H9 (cell line): ENCODE measurements at regions not wholly inside any gene's neighbourhood (a gene's known extent, or its start where the extent isn't known, plus 50 kb on each side); places are given as distances from the start of the nearest gene placed in this dataset.

Experiments used
- DNase-seq: peaks from one replicate; pipeline ENCODE4 v3.0.0-alpha.2; 2017
- H2AFZ ChIP-seq: one replicate; pipeline ENCODE4 v1.6.1; 2013; ENCODE audit warnings: mild to moderate bottlenecking, low read length, control low read depth, moderate library complexity
- H2AK5ac ChIP-seq: 2 replicates; pipeline ENCODE4 v1.6.1; 2013; ENCODE audit warnings: low read length, control low read depth, mixed read lengths; ENCODE audit not compliant: insufficient read length
- H2BK120ac ChIP-seq: one replicate; pipeline ENCODE4 v1.6.1; 2013; ENCODE audit warnings: low read depth, mild to moderate bottlenecking, low read length, control low read depth, inconsistent platforms; ENCODE audit not compliant: poor library complexity, severe bottlenecking
- H2BK12ac ChIP-seq: 2 replicates; pipeline ENCODE4 v1.6.1; 2013; ENCODE audit warnings: low read length, control low read depth, mixed read lengths, low read depth; ENCODE audit not compliant: insufficient read length
- H2BK15ac ChIP-seq: 2 replicates; pipeline ENCODE4 v1.6.1; 2013; ENCODE audit warnings: low read depth, low read length, control low read depth
- H2BK20ac ChIP-seq: one replicate; pipeline ENCODE4 v1.6.1; 2013; ENCODE audit warnings: low read depth, mild to moderate bottlenecking, low read length, control low read depth, inconsistent platforms; ENCODE audit not compliant: poor library complexity, severe bottlenecking
- H2BK5ac ChIP-seq: 2 replicates; pipeline ENCODE4 v1.6.1; 2013; ENCODE audit warnings: low read length, control low read depth, mixed read lengths; ENCODE audit not compliant: insufficient read length
- H3K14ac ChIP-seq: 2 replicates; pipeline ENCODE4 v1.6.1; 2013; ENCODE audit warnings: low read length, control low read depth; ENCODE audit not compliant: insufficient read depth
- H3K18ac ChIP-seq: 2 replicates; pipeline ENCODE4 v1.6.1; 2013; ENCODE audit warnings: low read depth, mild to moderate bottlenecking, mixed read lengths, low read length, control low read depth; ENCODE audit not compliant: insufficient read length
- H3K23ac ChIP-seq: 2 replicates; pipeline ENCODE4 v1.6.1; 2013; ENCODE audit warnings: low read length, control low read depth, mixed read lengths, low read depth; ENCODE audit not compliant: insufficient read length
- H3K23me2 ChIP-seq: 2 replicates; pipeline ENCODE4 v1.6.1; 2013; ENCODE audit warnings: low read depth, mild to moderate bottlenecking, mixed read lengths, low read length, control low read depth; ENCODE audit not compliant: insufficient read length, poor library complexity, severe bottlenecking
- H3K27ac ChIP-seq: 2 replicates; pipeline ENCODE4 v1.5.1; 2013; ENCODE audit warnings: low read length, control low read depth, mixed read lengths, low read depth; ENCODE audit not compliant: insufficient read length
- H3K27me3 ChIP-seq: 2 replicates; pipeline ENCODE4 v1.6.1; 2013; ENCODE audit warnings: low read length, control low read depth, inconsistent platforms; ENCODE audit not compliant: insufficient read depth
- H3K4ac ChIP-seq: 2 replicates; pipeline ENCODE4 v1.6.1; 2013; ENCODE audit warnings: low read depth, mild to moderate bottlenecking, control low read depth, inconsistent platforms, low read length, moderate library complexity
- H3K4me1 ChIP-seq: 2 replicates; pipeline ENCODE4 v1.6.1; 2013; ENCODE audit warnings: low read length, control low read depth, inconsistent platforms; ENCODE audit not compliant: insufficient read depth
- H3K4me2 ChIP-seq: 2 replicates; pipeline ENCODE4 v1.6.1; 2013; ENCODE audit warnings: low read length, control low read depth, mixed read lengths; ENCODE audit not compliant: insufficient read length, insufficient read depth
- H3K56ac ChIP-seq: 2 replicates; pipeline ENCODE4 v1.6.1; 2013; ENCODE audit warnings: low read depth, mild to moderate bottlenecking, mixed read lengths, low read length, control low read depth; ENCODE audit not compliant: insufficient read length
- H3K79me1 ChIP-seq: 2 replicates; pipeline ENCODE4 v1.6.1; 2013; ENCODE audit warnings: low read depth, mild to moderate bottlenecking, moderate library complexity, low read length, control low read depth, inconsistent platforms; ENCODE audit not compliant: insufficient read depth, poor library complexity, severe bottlenecking
- H3K79me2 ChIP-seq: 2 replicates; pipeline ENCODE4 v1.6.1; 2013; ENCODE audit warnings: low read length, control low read depth, inconsistent platforms; ENCODE audit not compliant: insufficient read depth
- H3K9ac ChIP-seq: 2 replicates; pipeline ENCODE4 v1.6.1; 2013; ENCODE audit warnings: low read length, control low read depth, mixed read lengths; ENCODE audit not compliant: insufficient read length; ENCODE audit errors: extremely low read depth
- H3K9me3 ChIP-seq: one replicate; pipeline ENCODE4 v1.6.1; 2013; ENCODE audit warnings: low read depth, low read length, inconsistent platforms; ENCODE audit not compliant: control insufficient read depth
- H3T11ph ChIP-seq: one replicate; pipeline ENCODE4 v1.6.1; 2013; ENCODE audit warnings: mild to moderate bottlenecking, low read length, control low read depth, inconsistent platforms
- H4K20me1 ChIP-seq: one replicate; pipeline ENCODE4 v1.6.1; 2013; ENCODE audit not compliant: control insufficient read depth, insufficient read length, insufficient read depth
- H4K5ac ChIP-seq: 2 replicates; pipeline ENCODE4 v1.6.1; 2013; ENCODE audit warnings: low read depth, mild to moderate bottlenecking, mixed read lengths, low read length, control low read depth; ENCODE audit not compliant: insufficient read length
- H4K8ac ChIP-seq: replicated peaks from 2 replicates; pipeline ENCODE4 v1.6.1; 2013; ENCODE audit warnings: low read length, control low read depth, mixed read lengths, low read depth; ENCODE audit not compliant: insufficient read length
- H4K91ac ChIP-seq: 2 replicates; pipeline ENCODE4 v1.6.1; 2013; ENCODE audit warnings: low read depth, mild to moderate bottlenecking, moderate library complexity, mixed read lengths, low read length, control low read depth; ENCODE audit not compliant: insufficient read length
- H3K27ac Mint-ChIP-seq, 3 experiments: 2 replicates in 2 of 3; 3 replicates in 1 of 3; pipeline ENCODE4 v1.8.0; 2020 to 2021; ENCODE audit warnings: mixed read lengths in 3 of 3, mild to moderate bottlenecking in 1 of 3, moderate library complexity in 1 of 3
- H3K27me3 Mint-ChIP-seq: 2 replicates; pipeline ENCODE4 v1.8.0; 2021; ENCODE audit warnings: low read depth, mild to moderate bottlenecking, moderate library complexity, mixed read lengths
- H3K36me3 Mint-ChIP-seq, 3 experiments: 2 replicates in 2 of 3; 3 replicates in 1 of 3; pipeline ENCODE4 v1.8.0; 2020 to 2021; ENCODE audit warnings: low read depth in 3 of 3, mixed read lengths in 3 of 3; ENCODE audit not compliant: insufficient read depth in 1 of 3
- H3K4me1 Mint-ChIP-seq, 2 experiments: 2 replicates each; pipeline ENCODE4 v1.8.0; 2020; ENCODE audit warnings: mixed read lengths in 2 of 2
- H3K4me3 Mint-ChIP-seq, 2 experiments: 2 replicates in 1 of 2; 3 replicates in 1 of 2; pipeline ENCODE4 v1.8.0; 2020 to 2021; ENCODE audit warnings: mild to moderate bottlenecking in 2 of 2, mixed read lengths in 2 of 2, moderate library complexity in 1 of 2
- H3K9me3 Mint-ChIP-seq, 2 experiments: 2 replicates in 1 of 2; 3 replicates in 1 of 2; pipeline ENCODE4 v1.8.0; 2020; ENCODE audit warnings: mild to moderate bottlenecking in 2 of 2, mixed read lengths in 2 of 2, moderate library complexity in 1 of 2
- WGBS: extraction: QIAGEN DNeasy Blood & Tissue Kit; methylation state at CpG from one replicate; pipeline ENCODE4 v1.1.7; 2013; ENCODE audit warnings: missing lambda C conversion rate, low lambda C conversion rate, mixed read lengths; ENCODE audit not compliant: insufficient read length; ENCODE audit errors: extremely low coverage; 5-methylcytosine and 5-hydroxymethylcytosine counted together
- TF ChIP-seq, protein P1 (sequence below): fragments of 200-600 bp; sonication (generic); conservative IDR thresholded peaks from 3 replicates; pipeline ENCODE4 v1.8.0; 2021; ENCODE audit warnings: antibody characterized with exemption, mild to moderate bottlenecking

DNA sequence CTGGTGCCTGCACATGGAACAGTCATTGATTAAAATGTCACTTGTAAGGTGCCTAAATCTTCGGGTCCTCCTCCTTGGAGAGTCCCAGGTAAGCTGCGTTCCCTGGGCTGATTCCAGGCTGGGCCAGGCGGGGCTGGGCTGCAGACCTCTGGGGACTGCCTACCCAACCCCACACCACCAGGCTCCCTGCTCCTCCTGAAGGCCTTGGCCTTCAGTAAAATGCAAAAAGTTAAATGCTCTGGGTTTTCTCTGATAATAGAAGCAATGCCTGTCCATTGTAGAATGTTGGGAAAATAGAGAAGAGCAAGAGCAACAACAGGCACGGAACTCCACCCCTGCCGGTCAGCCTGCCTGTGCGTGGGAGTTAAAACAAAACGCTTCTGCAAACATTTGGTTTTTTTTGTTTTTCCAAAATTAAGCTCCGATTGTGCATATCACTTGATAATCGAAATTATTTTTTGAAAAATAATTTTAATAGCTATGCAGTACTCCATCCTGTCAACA is 363.9 kb downstream of the SEC14L1 start:
- Histone ChIP-seq H3K9ac (no peak overlapping the region), H3K9me3 (no peaks in the 10 kb centered on the region), H3K27ac (no peak overlapping the region), H3T11ph (no peak overlapping the region), H3K27me3 (no peaks in the 10 kb centered on the region), H3K23ac (no peak overlapping the region), H4K8ac (no peak overlapping the region), H3K56ac (no peak overlapping the region), H2AFZ (no peak overlapping the region), H2BK20ac (no peak overlapping the region), H3K79me2 (no peaks in the 10 kb centered on the region), H3K18ac (no peak overlapping the region), H3K4me1 (peaks cover 3% of the 10 kb centered on the region; the same call in 1 of the 2 replicates), H3K4me2 (no peak overlapping the region), H3K4ac (no peak overlapping the region), H4K5ac (no peak overlapping the region), H2BK15ac (no peak overlapping the region), H4K20me1 (no peaks in the 10 kb centered on the region), H4K91ac (no peak overlapping the region), H2BK120ac (no peak overlapping the region), H2BK12ac (no peak overlapping the region), H3K23me2 (peaks cover 2% of the 10 kb centered on the region), H2BK5ac (no peak overlapping the region), H3K79me1 (no peaks in the 10 kb centered on the region), H3K14ac (no peak overlapping the region), H2AK5ac (no peak overlapping the region)
- Mint-ChIP-seq H3K4me1 (peaks cover 11 to 15% of the 10 kb centered on the region in 2 experiments), H3K9me3 (no peaks in the 10 kb centered on the region; a peak in 2 of 5 replicates), H3K4me3 (no peak overlapping the region), H3K27ac (no peak overlapping the region), H3K36me3 (peaks cover 14 to 23% (median 20%) of the 10 kb centered on the region in 3 experiments), H3K27me3 (no peaks in the 10 kb centered on the region; the same call in none of the 2 replicates)
- WGBS: no CpG with 5 or more reads among the region's 9 CpGs
- TF ChIP-seq, protein P1, sequence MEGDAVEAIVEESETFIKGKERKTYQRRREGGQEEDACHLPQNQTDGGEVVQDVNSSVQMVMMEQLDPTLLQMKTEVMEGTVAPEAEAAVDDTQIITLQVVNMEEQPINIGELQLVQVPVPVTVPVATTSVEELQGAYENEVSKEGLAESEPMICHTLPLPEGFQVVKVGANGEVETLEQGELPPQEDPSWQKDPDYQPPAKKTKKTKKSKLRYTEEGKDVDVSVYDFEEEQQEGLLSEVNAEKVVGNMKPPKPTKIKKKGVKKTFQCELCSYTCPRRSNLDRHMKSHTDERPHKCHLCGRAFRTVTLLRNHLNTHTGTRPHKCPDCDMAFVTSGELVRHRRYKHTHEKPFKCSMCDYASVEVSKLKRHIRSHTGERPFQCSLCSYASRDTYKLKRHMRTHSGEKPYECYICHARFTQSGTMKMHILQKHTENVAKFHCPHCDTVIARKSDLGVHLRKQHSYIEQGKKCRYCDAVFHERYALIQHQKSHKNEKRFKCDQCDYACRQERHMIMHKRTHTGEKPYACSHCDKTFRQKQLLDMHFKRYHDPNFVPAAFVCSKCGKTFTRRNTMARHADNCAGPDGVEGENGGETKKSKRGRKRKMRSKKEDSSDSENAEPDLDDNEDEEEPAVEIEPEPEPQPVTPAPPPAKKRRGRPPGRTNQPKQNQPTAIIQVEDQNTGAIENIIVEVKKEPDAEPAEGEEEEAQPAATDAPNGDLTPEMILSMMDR: no peak
- DNase-seq: no peak
